Gastrocnemius medialis (tissue), 4 donors: ENCODE measurements at regions not wholly inside any gene's neighbourhood (a gene's known extent, or its start where the extent isn't known, plus 50 kb on each side); places are given as distances from the start of the nearest gene placed in this dataset.

Experiments
- CTCF ChIP-seq, 5 experiments: fragments of 450-650 bp in 3 of 5; fragments of 200-600 bp in 2 of 5; sonication (generic) in 2 of 5; IDR thresholded peaks in 4 of 5; conservative IDR thresholded peaks in 1 of 5; 1 replicate in 4 of 5; 2 replicates in 1 of 5; pipeline ENCODE4 v1.5.1; 2016 to 2019; ENCODE audit warnings: antibody characterized with exemption in 5 of 5, mild to moderate bottlenecking in 3 of 5, moderate library complexity in 3 of 5
- POLR2A ChIP-seq, 2 donors: fragments of 450-650 bp; IDR thresholded peaks; one replicate each; pipeline ENCODE4 v1.6.1; 2017; ENCODE audit warnings: antibody characterized with exemption in 2 of 2, mild to moderate bottlenecking in 2 of 2, moderate library complexity in 2 of 2

- TF ChIP-seq CTCF (IDR thresholded peaks at IDR 0.05 in 4 of 5, conservative IDR thresholded peaks at IDR 0.05 in 1 of 5), result no peak
- TF ChIP-seq POLR2A (IDR thresholded peaks at IDR 0.05), result no peak
Observed at GRCh38 chr6:86857783-86858182, 79.5 kb upstream of the HTR1E start.
